Type B pancreatic cell (in vitro differentiated cells): ENCODE measurements at regions not wholly inside any gene's neighbourhood (a gene's known extent, or its start where the extent isn't known, plus 50 kb on each side); places are given as distances from the start of the nearest gene placed in this dataset.
"Not testable (repeated sequence)": the region's sequence is repeated elsewhere in the genome, so short reads cannot be mapped to it uniquely, and the experiment has no call there.

Source experiments
- DNase-seq: peaks from one replicate; pipeline ENCODE4 v3.0.0; 2021; ENCODE audit warnings: mixed read lengths; ENCODE audit not compliant: unreplicated experiment; ENCODE audit errors: extremely low spot score
- H3K27ac Mint-ChIP-seq: 2 replicates; pipeline ENCODE4 v1.8.0; 2021; ENCODE audit warnings: mild to moderate bottlenecking, mixed read lengths
- H3K27me3 Mint-ChIP-seq: 2 replicates; pipeline ENCODE4 v1.8.0; 2021; ENCODE audit warnings: mixed read lengths
- H3K36me3 Mint-ChIP-seq: 2 replicates; pipeline ENCODE4 v1.8.0; 2021; ENCODE audit warnings: mixed read lengths
- H3K4me1 Mint-ChIP-seq: one replicate; pipeline ENCODE4 v1.8.0; 2021; ENCODE audit warnings: mixed read lengths; ENCODE audit not compliant: unreplicated experiment
- H3K4me3 Mint-ChIP-seq: 2 replicates; pipeline ENCODE4 v1.8.0; 2021; ENCODE audit warnings: mild to moderate bottlenecking, mixed read lengths
- H3K9me3 Mint-ChIP-seq: 2 replicates; pipeline ENCODE4 v1.8.0; 2021; ENCODE audit warnings: mixed read lengths
- TF ChIP-seq, protein P1 (sequence below): fragments of 200-600 bp; sonication (generic); conservative IDR thresholded peaks from 2 replicates; pipeline ENCODE4 v1.5.0; 2021; ENCODE audit warnings: antibody characterized with exemption, mild to moderate bottlenecking

DNA sequence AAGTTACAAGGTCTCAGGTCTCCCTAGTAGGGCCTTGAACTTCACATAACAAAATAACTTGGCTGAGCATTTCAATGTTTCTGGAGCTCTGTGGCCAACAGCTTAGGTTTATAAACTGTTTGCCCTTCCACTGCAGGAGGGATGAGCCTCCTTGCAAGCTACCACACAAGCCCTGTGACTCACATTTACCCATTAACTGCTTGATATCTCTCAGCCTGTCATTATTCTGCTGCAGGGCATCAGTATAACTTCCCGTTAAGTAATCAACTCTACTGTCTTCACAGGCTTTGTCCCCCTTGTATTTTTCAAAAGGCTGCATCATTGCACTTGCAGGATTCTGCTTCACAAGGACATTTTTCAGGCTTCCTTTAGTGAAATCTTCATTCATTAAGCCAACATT, 151.7 kb upstream of the CXCL13 start:
- H3K36me3 Mint-ChIP-seq = no peaks in the 10 kb centered on the region
- no peaks in the 10 kb centered on the region for H3K9me3 Mint-ChIP-seq
- no peak overlapping the region for H3K4me3 Mint-ChIP-seq
- H3K27ac Mint-ChIP-seq = no peak overlapping the region
- H3K4me1 Mint-ChIP-seq = no peaks in the 10 kb centered on the region
- DNase-seq = no peak
- H3K27me3 Mint-ChIP-seq = peaks cover 8% of the 10 kb centered on the region
- TF ChIP-seq, protein P1, sequence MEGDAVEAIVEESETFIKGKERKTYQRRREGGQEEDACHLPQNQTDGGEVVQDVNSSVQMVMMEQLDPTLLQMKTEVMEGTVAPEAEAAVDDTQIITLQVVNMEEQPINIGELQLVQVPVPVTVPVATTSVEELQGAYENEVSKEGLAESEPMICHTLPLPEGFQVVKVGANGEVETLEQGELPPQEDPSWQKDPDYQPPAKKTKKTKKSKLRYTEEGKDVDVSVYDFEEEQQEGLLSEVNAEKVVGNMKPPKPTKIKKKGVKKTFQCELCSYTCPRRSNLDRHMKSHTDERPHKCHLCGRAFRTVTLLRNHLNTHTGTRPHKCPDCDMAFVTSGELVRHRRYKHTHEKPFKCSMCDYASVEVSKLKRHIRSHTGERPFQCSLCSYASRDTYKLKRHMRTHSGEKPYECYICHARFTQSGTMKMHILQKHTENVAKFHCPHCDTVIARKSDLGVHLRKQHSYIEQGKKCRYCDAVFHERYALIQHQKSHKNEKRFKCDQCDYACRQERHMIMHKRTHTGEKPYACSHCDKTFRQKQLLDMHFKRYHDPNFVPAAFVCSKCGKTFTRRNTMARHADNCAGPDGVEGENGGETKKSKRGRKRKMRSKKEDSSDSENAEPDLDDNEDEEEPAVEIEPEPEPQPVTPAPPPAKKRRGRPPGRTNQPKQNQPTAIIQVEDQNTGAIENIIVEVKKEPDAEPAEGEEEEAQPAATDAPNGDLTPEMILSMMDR = no peak

DNA sequence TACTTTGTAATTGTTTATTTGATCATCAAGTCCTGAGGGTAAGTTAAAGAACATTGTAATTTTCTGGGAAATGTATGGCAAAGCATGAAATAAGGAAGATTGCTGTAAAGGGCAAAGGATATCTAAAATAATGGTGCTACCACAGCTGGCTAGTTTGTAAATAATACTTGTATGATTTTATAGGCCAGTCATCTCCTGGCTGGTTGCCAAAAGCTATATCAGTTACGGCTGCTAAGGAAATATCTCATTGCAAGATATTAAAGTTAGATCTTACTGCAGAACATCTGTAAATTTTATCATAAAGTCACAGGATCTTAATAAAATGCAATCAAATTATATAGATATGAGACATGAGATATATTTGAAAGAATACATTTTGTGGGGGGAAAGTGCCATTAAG, 150.8 kb upstream of the CXCL13 start:
- H3K4me1 Mint-ChIP-seq = no peaks in the 10 kb centered on the region
- H3K27me3 Mint-ChIP-seq = peaks cover 7% of the 10 kb centered on the region
- no peak for DNase-seq
- no peak overlapping the region for H3K27ac Mint-ChIP-seq
- H3K9me3 Mint-ChIP-seq = no peaks in the 10 kb centered on the region
- TF ChIP-seq, protein P1 = no peak
- no peak overlapping the region for H3K4me3 Mint-ChIP-seq
- no peaks in the 10 kb centered on the region for H3K36me3 Mint-ChIP-seq

DNA sequence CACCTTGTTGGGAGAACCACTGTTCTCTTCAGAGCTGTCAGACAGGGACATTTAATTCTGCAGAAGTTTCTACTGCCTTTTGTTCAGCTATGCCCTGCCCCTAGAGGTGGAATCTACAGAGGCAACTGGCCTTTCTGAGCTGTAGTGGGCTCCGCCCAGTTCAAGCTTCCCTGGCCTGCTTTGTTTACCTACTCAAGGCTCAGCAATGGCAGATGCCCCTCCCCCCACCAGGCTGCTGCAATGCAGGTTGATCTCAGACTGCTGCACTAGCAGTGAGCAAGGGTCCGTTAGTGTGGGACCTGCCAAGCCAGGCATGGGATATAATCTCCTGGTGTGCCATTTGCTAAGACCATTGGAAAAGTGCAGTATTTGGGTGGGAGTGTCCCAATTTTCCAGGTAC, 141.5 kb upstream of the CXCL13 start:
- H3K36me3 Mint-ChIP-seq, H3K9me3 Mint-ChIP-seq, DNase-seq, H3K27ac Mint-ChIP-seq, H3K4me3 Mint-ChIP-seq, H3K4me1 Mint-ChIP-seq: not testable (repeated sequence)
- peaks cover 15% of the 10 kb centered on the region for H3K27me3 Mint-ChIP-seq

DNA sequence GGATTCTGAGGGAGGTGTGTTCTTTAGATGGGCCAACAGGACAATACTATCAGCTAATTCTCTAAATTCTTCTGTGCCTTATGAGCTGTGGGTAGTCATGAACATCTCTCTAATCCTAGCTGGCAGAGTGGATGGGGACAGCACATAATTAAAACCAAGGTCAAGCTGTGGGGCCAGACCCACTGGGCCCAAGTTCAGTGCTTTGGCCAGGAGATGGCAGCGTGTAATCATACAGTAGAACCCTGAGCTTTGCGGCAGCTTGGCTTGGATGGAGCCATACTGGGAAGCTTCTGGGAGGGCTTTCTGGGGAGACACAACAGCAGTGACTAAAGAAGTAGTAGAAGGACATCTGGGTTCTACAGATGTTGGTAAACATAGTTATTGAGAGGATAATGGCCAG, 140.3 kb upstream of the CXCL13 start:
- Mint-ChIP-seq H3K36me3 (no peaks in the 10 kb centered on the region), H3K4me1 (no peaks in the 10 kb centered on the region), H3K27me3 (peaks cover 13% of the 10 kb centered on the region), H3K9me3 (no peaks in the 10 kb centered on the region), H3K27ac (no peak overlapping the region), H3K4me3 (no peak overlapping the region)
- TF ChIP-seq, protein P1 = peak; percentile 37
- DNase-seq = no peak

DNA sequence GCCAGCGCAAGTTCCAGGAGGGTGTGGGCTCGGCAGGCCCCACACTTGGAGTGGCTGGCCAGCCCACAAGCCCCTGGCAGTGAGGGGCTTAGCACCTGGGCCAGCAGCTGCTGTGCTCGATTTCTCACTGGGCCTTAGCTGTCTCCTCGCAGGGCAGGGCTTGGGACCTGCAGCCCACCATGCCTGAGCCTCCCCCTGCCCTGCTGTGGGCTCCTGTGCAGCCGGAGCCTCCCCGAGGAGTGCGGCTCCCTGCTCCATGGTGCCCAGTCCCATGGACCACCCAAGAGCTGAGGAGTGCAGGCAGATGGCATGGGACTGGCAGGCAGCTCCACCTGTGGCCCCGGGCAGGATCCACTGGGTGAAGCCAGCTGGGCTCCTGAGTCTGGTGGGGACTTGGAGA, 139.2 kb upstream of the CXCL13 start:
- Mint-ChIP-seq H3K36me3 (no peaks in the 10 kb centered on the region), H3K4me1 (no peaks in the 10 kb centered on the region), H3K27ac (no peak overlapping the region), H3K27me3 (peaks cover 10% of the 10 kb centered on the region), H3K4me3 (no peak overlapping the region), H3K9me3 (no peaks in the 10 kb centered on the region)
- TF ChIP-seq, protein P1 = no peak
- no peak for DNase-seq

DNA sequence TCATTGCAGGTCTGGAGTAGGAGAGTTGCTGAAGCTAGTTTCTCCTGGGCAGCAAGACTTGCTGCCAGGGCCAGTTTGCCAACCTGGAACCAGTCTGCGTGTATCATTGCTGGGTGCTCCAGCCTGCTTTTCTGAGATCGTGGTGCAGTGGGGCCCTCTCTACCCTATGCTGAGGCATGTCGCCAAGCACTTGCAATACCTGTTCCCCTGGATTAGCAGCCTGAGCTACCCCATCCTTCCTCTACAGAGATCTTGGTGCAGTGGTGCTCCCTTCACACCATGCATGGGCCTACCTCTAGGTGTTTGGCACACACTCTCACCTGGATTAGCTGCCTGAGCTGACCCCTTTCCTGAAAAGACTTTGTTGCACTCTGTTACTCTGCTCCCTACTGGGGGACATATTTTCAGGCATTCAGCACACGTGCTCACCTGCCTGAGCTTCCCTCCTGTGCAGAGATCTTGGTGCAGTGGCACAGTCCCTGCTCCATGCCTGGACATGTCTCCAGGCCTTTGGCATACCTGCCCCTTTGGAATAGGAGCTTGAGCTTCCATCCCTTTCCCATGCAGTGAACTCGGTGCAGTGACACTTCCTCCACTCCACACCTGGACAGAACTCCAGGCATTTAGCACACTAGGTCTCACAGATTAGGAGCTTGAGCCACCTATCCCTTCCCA, 133.7 kb upstream of the CXCL13 start:
- H3K4me3 Mint-ChIP-seq = no peak overlapping the region
- no peak overlapping the region for H3K27ac Mint-ChIP-seq
- no peaks in the 10 kb centered on the region for H3K9me3 Mint-ChIP-seq
- TF ChIP-seq, protein P1 = no peak
- DNase-seq = no peak
- H3K27me3 Mint-ChIP-seq = peaks cover 22% of the 10 kb centered on the region
- H3K4me1 Mint-ChIP-seq = no peaks in the 10 kb centered on the region
- H3K36me3 Mint-ChIP-seq = no peaks in the 10 kb centered on the region
